Breast epithelium (tissue), 4 donors: ENCODE measurements at regions not wholly inside any gene's neighbourhood (a gene's known extent, or its start where the extent isn't known, plus 50 kb on each side); places are given as distances from the start of the nearest gene placed in this dataset.

ENCODE experiments used
- DNase-seq, 2 donors: peaks; one replicate each; pipeline ENCODE4 v3.0.0-alpha.2; 2019; ENCODE audit warnings: low spot score in 2 of 2
- H3K27ac ChIP-seq, 2 donors: fragments of 200-600 bp; sonication (generic) in 1 of 2; one replicate each; pipeline ENCODE4 v1.5.1; 2016 to 2019; ENCODE audit warnings: mild to moderate bottlenecking in 1 of 2
- H3K27me3 ChIP-seq, 2 donors: fragments of 200-600 bp; sonication (generic) in 1 of 2; one replicate each; pipeline versions ENCODE4 v1.5.1 to v1.6.0; 2017 to 2019; ENCODE audit warnings: control low read depth in 1 of 2, mild to moderate bottlenecking in 1 of 2
- H3K36me3 ChIP-seq: fragments of 200-600 bp; one replicate; pipeline ENCODE4 v1.5.1; 2019
- H3K4me1 ChIP-seq, 2 donors: fragments of 200-600 bp; sonication (generic); one replicate each; pipeline ENCODE4 v1.5.1; 2016 to 2019; ENCODE audit warnings: control low read depth in 1 of 2
- H3K4me3 ChIP-seq, 3 donors: fragments of 200-600 bp; sonication (generic); 1 replicate in 2 of 3; 2 replicates in 1 of 3; pipeline ENCODE4 v1.5.1; 2016 to 2019; ENCODE audit warnings: mild to moderate bottlenecking in 3 of 3, moderate library complexity in 2 of 3
- H3K9me3 ChIP-seq, 2 donors: fragments of 200-600 bp; sonication (generic) in 1 of 2; one replicate each; pipeline ENCODE4 v1.5.1; 2016 to 2019; ENCODE audit warnings: control low read depth in 1 of 2
- CTCF ChIP-seq, 3 donors: fragments of 450-650 bp; IDR thresholded peaks; one replicate each; pipeline ENCODE4 v1.5.1; 2016 to 2017; ENCODE audit warnings: antibody characterized with exemption in 3 of 3, mild to moderate bottlenecking in 3 of 3, moderate library complexity in 3 of 3
- POLR2A ChIP-seq: fragments of 450-650 bp; IDR thresholded peaks from one replicate; pipeline ENCODE4 v1.6.1; 2016; ENCODE audit warnings: antibody characterized with exemption, mild to moderate bottlenecking, moderate library complexity
- POLR2AphosphoS5 ChIP-seq, 3 donors: sonication (generic); formaldehyde crosslinking; IDR thresholded peaks; one replicate each; pipeline ENCODE4 v1.6.1; 2017; ENCODE audit warnings: antibody characterized with exemption in 3 of 3
- intact Hi-C: fragments of 100-400 bp; cut with DNase I; formaldehyde crosslinking; loops from one replicate; pipeline ENCODE4 v1.15.1; 2023; ENCODE audit warnings: low total_unique reads

GRCh38 chr3:162742159-162742717 is 1245.6 kb downstream of the OTOL1 start:
- TF ChIP-seq POLR2AphosphoS5 (IDR thresholded peaks at IDR 0.05) (no peak), POLR2A (no peak), CTCF (IDR thresholded peaks at IDR 0.05) (no peak)
- Histone ChIP-seq H3K27me3 (no peaks in the 10 kb centered on the region), H3K4me1 (no peaks in the 10 kb centered on the region), H3K9me3 (no peaks in the 10 kb centered on the region), H3K4me3 (no peak overlapping the region), H3K36me3 (no peaks in the 10 kb centered on the region), H3K27ac (no peak overlapping the region)
- DNase-seq = no peak
- intact Hi-C loops = no loop called here

DNA sequence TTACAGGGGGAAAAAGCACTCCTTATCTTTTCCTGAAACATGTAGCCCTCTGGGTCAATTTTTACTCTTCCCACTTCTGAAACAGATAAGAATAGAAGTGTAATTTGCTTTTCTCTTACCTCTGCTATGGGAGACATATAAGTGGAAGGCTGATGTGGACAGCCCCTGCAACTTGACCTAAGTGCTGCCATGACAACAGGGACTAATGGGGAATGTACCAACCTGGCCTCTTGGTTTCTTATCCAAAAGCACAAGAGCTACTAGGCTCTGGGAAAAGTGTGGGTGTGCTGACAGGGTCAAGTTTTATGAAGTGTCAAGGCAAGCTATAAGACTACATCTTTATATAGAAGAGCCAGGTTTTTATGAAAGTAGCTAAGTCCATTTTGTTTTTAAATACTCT is 1246.5 kb downstream of the OTOL1 start:
- intact Hi-C loops = no loop called here
- TF ChIP-seq POLR2AphosphoS5 (IDR thresholded peaks at IDR 0.05) (no peak), POLR2A (no peak), CTCF (IDR thresholded peaks at IDR 0.05) (no peak)
- no peaks in the 10 kb centered on the region for H3K9me3 ChIP-seq
- no peaks in the 10 kb centered on the region for H3K27me3 ChIP-seq
- H3K4me3 ChIP-seq = no peak overlapping the region
- H3K4me1 ChIP-seq = no peaks in the 10 kb centered on the region
- no peaks in the 10 kb centered on the region for H3K36me3 ChIP-seq
- H3K27ac ChIP-seq = no peak overlapping the region
- DNase-seq = no peak

- no peak for DNase-seq
- intact Hi-C loops = no loop called here
- Histone ChIP-seq H3K9me3 (no peaks in the 10 kb centered on the region), H3K36me3 (no peaks in the 10 kb centered on the region), H3K27me3 (no peaks in the 10 kb centered on the region), H3K4me3 (no peak overlapping the region), H3K4me1 (no peaks in the 10 kb centered on the region), H3K27ac (no peak overlapping the region)
- TF ChIP-seq POLR2A (no peak), CTCF (IDR thresholded peaks at IDR 0.05) (no peak), POLR2AphosphoS5 (IDR thresholded peaks at IDR 0.05) (no peak)
Measured at GRCh38 chr3:162760789-162761188, 1264.2 kb downstream of the OTOL1 start.

DNA sequence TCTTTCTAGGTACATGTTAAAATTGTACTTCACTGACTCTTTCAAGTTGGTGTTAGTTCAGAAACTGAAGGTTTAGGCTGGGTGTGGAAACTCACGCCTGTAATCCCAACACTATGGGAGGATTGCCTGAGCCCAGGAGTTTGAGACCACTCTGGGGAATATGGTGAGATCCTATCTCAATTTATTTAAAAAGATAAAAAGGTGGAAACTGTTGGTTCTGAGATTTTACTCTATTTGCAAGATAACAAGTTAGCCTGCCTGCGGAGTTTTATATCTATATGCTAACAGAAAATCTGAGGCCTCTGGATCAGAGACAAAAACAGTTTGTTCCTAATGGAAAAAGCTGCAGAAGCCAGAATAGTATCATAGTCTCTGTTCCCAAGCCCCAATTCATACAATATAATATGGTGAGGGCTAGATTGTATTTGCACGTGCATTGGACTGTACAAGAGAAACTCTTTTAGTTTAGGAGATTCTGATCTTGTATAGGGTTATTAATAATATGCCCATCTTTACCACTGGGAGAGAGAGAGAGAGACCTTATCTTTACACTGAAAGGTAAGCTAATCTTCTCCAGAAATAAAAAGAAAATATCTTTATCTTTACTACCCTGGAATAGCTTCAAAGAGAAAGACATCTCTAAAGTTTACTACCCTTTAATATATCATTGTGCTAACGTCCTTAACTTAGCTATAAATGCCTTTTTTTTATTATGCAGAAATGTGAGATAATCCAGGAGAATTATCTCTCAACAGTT is 1267.6 kb downstream of the OTOL1 start:
- H3K4me3 ChIP-seq = no peak overlapping the region
- TF ChIP-seq POLR2A = no peak
- TF ChIP-seq POLR2AphosphoS5 (IDR thresholded peaks at IDR 0.05) = no peak
- TF ChIP-seq CTCF (IDR thresholded peaks at IDR 0.05) = no peak
- no peak for DNase-seq
- H3K27ac ChIP-seq = no peak overlapping the region
- H3K9me3 ChIP-seq = no peaks in the 10 kb centered on the region
- H3K4me1 ChIP-seq = no peaks in the 10 kb centered on the region
- no peaks in the 10 kb centered on the region for H3K36me3 ChIP-seq
- intact Hi-C loops = no loop called here
- no peaks in the 10 kb centered on the region for H3K27me3 ChIP-seq

DNA sequence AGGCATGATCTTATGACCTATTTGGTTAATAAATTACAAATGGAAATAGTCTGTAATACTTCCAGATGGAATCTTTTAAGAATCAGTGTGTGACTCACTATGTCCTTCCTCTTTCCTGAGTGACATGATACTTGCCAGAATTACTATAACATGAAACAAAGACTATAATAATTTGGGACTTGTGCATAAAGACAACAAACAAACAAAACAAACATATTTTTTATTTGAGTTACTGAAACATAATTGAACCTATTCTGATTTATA is 1268.1 kb downstream of the OTOL1 start:
- DNase-seq = no peak
- H3K4me3 ChIP-seq = no peak overlapping the region
- H3K4me1 ChIP-seq = no peaks in the 10 kb centered on the region
- no peak for TF ChIP-seq CTCF (IDR thresholded peaks at IDR 0.05)
- H3K27me3 ChIP-seq = no peaks in the 10 kb centered on the region
- H3K9me3 ChIP-seq = no peaks in the 10 kb centered on the region
- no peak overlapping the region for H3K27ac ChIP-seq
- intact Hi-C loops = no loop called here
- H3K36me3 ChIP-seq = no peaks in the 10 kb centered on the region
